ENCODE measurements at regions not wholly inside any gene's neighbourhood (a gene's known extent, or its start where the extent isn't known, plus 50 kb on each side); places are given as distances from the start of the nearest gene placed in this dataset.

DNA sequence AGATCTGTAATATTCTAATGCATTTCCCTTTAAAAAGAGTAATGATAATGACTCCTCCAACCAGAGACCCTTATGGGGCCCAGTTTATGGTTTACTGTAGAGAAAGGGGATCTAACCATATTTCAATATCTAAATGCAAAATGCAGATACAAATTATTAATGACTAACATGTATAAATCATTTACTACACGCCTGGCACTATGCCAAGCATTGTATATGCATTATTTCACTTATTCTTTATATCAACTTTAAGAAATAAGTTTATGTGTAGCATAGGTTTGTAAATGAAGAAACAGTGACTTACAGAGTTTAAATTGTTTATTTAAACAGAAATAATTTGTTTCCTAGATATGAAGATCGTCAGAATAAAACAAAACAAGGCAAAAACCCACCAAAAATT lies 86.2 kb upstream of the SCEL start:
- no peak for DNase-seq (ENCODE audit: low read depth)
- TF ChIP-seq, protein P1, sequence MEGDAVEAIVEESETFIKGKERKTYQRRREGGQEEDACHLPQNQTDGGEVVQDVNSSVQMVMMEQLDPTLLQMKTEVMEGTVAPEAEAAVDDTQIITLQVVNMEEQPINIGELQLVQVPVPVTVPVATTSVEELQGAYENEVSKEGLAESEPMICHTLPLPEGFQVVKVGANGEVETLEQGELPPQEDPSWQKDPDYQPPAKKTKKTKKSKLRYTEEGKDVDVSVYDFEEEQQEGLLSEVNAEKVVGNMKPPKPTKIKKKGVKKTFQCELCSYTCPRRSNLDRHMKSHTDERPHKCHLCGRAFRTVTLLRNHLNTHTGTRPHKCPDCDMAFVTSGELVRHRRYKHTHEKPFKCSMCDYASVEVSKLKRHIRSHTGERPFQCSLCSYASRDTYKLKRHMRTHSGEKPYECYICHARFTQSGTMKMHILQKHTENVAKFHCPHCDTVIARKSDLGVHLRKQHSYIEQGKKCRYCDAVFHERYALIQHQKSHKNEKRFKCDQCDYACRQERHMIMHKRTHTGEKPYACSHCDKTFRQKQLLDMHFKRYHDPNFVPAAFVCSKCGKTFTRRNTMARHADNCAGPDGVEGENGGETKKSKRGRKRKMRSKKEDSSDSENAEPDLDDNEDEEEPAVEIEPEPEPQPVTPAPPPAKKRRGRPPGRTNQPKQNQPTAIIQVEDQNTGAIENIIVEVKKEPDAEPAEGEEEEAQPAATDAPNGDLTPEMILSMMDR (IDR thresholded peaks at IDR 0.05; ENCODE audit: insufficient read depth, low read depth, low read length, missing control alignments) = no peak
- no peak overlapping the region for H3K4me3 ChIP-seq (ENCODE audit: low read length)

DNA sequence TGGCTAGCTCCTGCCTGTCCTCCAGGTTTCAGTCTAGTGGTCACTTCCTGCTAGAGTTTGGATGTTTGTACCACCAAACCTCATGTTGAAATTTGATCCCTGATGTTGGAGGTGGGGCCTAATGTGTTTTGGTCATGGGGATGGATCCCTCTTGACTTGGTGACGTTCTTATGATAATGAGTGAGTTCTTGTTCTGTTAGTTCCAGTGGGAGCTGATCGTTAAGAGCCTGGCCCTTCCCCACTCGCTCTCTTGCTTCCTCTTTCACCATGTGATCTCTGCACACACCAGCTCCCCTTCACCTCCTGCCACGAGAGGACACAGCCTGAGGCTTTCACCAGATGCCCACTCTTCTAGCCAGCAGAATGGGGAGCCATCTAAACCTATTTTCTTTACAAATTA lies 86.8 kb upstream of the SCEL start:
- no peak overlapping the region for H3K4me3 ChIP-seq (ENCODE audit: low read length)
- TF ChIP-seq, protein P1 (IDR thresholded peaks at IDR 0.05; ENCODE audit: insufficient read depth, low read depth, low read length, missing control alignments) = no peak
- no peak for DNase-seq (ENCODE audit: low read depth)

DNA sequence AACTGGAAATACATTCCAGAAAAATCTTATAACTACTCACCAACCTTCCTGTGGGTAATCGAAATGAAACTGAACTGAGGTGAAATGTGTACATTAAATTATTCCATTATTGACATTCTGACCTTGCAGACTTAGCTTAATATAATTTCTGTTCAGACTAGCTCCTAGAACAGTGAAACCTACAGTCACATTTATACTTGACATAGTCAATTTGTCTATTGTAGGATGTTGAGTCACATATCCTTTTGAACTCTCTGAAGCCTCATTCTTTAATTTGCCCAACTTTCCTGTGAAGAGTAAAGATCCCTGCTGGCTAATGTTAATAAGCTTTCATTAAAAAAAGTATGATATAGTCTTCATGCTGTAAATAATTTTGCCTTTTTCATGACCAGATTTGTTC lies 92.0 kb upstream of the SCEL start:
- H3K4me3 ChIP-seq (ENCODE audit: low read length) = no peak overlapping the region
- TF ChIP-seq, protein P1 (IDR thresholded peaks at IDR 0.05; ENCODE audit: insufficient read depth, low read depth, low read length, missing control alignments) = no peak
- DNase-seq (ENCODE audit: low read depth) = no peak

DNA sequence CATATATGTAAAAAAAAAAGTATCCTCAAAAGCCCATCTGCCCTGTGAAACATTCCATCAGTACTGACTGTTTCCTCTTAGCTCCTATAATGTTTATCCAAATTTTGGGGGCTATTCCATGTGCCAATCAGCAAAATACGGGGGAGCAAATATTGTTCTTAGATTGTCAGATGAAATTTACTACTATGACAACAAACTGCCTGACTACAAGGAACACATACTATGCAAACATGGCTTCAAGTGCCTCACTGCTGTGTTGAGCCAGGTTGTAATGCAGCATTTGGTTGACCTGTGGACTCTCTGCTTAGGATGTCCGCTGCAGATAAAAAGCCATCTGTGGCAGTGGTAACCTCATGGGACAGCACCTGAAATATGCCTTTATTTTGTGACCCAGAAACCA lies 98.2 kb upstream of the SCEL start:
- H3K4me3 ChIP-seq (ENCODE audit: low read length) = no peak overlapping the region
- no peak for DNase-seq (ENCODE audit: low read depth)
- TF ChIP-seq, protein P1 (IDR thresholded peaks at IDR 0.05; ENCODE audit: insufficient read depth, low read depth, low read length, missing control alignments) = no peak

DNA sequence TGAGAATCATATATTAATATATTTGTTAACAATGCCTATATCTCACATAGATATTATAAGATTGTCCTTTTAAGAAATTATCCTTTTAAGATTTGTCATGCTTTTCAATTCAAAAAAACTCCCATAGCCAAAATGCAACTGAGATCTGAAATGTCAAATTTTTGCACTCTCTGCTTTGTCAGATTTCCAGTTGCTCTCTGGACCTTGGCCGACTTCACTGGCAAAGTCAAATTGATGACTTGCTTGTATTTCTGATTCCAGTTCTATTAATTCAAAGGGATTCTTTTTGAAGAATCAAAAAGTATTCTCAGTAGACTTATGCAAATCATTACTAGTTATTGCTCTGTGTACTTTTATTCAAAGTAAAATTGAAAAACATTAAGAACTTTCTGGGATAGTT lies 101.2 kb upstream of the SCEL start:
- TF ChIP-seq, protein P1 (IDR thresholded peaks at IDR 0.05; ENCODE audit: insufficient read depth, low read depth, low read length, missing control alignments) = no peak
- no peak overlapping the region for H3K4me3 ChIP-seq (ENCODE audit: low read length)
- no peak for DNase-seq (ENCODE audit: low read depth)

DNA sequence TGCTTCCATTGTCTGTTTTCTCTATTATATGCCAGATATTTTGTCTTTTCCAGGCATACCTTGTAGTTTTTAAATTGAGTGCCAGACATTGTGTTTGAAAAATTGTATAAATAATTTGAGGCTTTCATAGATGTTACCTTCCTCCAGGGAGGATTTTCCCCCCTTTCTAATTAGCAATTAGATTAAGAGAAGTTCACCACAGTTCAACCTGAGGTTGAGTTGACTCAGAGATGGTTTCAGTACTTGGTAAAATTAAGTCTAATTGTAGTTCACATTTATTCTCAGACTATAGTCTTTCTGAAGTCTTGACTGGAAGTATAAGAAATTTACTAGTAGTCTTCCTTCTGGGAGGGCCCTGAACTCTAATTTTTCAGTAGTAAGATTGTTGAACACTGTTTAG lies 104.1 kb upstream of the SCEL start:
- DNase-seq (ENCODE audit: low read depth) = no peak
- TF ChIP-seq, protein P1 (IDR thresholded peaks at IDR 0.05; ENCODE audit: insufficient read depth, low read depth, low read length, missing control alignments) = no peak
- H3K4me3 ChIP-seq (ENCODE audit: low read length) = no peak overlapping the region

DNA sequence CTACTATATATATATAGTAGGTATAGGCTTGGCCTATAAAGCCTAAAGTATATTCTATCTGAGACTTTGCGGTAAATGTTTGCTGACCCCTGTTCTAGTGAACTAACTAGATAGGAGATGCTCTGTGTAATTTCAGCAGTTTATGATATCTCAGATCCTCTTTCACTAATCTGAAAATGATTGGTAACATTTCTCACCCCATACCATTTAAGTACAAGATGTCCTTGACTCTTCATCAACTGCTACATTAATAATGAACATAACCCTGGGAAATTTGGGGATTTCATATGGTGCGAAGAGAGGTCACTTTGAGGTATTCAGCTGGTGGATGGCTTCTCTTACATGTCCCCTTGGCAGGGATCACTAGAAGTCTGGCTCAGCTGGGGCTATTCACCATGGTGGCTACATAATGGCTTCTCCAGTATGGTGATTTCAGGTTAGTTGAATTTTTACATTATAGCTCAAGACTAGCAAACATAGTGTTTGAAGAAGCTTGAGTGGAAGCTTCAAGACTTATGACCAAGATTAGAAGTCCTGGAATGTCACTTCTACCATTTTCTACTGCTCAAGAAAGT lies 103.6 kb upstream of the MYCBP2 start:
- DNase-seq (ENCODE audit: low read depth) = no peak
- no peak overlapping the region for H3K4me3 ChIP-seq (ENCODE audit: low read length)
- TF ChIP-seq, protein P1 (IDR thresholded peaks at IDR 0.05; ENCODE audit: insufficient read depth, low read depth, low read length, missing control alignments) = no peak
